HCT116 (cell line): ENCODE measurements at regions not wholly inside any gene's neighbourhood (a gene's known extent, or its start where the extent isn't known, plus 50 kb on each side); places are given as distances from the start of the nearest gene placed in this dataset.

Experiments used
- ATAC-seq: fragments of 200-7000 bp; cut with Tn5 transposase; 2 replicates; pipeline ENCODE4 v1.9.1; 2020; ENCODE audit warnings: mild to moderate bottlenecking, moderate library complexity
- BruUV-seq: library from RNA; stranded (reverse); fragments of 400-500 nt; replicated peaks from 2 replicates; lab custom pipeline; 2021; lab: Mats Ljungman, UMichigan
- CTCF ChIA-PET: fragments of 300-600 bp; sonication (Branson Sonifier 250); formaldehyde crosslinking; loops from one replicate; lab custom pipeline; 2021; ENCODE audit warnings: antibody characterized with exemption; lab: Charles Lee
- POLR2A ChIA-PET: fragments of 300-600, 350-600 bp; sonication (Branson Sonifier 250); formaldehyde crosslinking; loops from one replicate; lab custom pipeline; 2021; ENCODE audit warnings: antibody characterized with exemption; lab: Charles Lee
- RAD21 ChIA-PET, 2 experiments: fragments of 300-600 bp; sonication (Branson Sonifier 250); formaldehyde crosslinking; loops; one replicate each; lab custom pipeline; 2023; ENCODE audit warnings: low total read pairs in 2 of 2; ENCODE audit not compliant: uncharacterized antibody in 2 of 2, unreplicated experiment in 2 of 2, low non-redundant PET in 1 of 2; lab: Charles Lee
- DNase-seq: peaks from one replicate; pipeline ENCODE4 v3.0.0-alpha.2; 2010; ENCODE audit warnings: low read depth, low spot score
- H2AFZ ChIP-seq: fragments of 200-600 bp; shearing (Covaris generic), sonication (generic); 2 replicates; pipeline ENCODE4 v1.6.1; 2017; ENCODE audit warnings: low read depth, mixed run types, mixed read lengths, antibody characterized with exemption, low read length; ENCODE audit not compliant: poor library complexity, severe bottlenecking
- H3K27ac ChIP-seq: 2 replicates; pipeline ENCODE4 v1.5.1; 2012; ENCODE audit warnings: low read depth, low read length
- H3K27me3 ChIP-seq: fragments of 200-600 bp; sonication (generic); 2 replicates; pipeline ENCODE4 v1.6.1; 2016; ENCODE audit warnings: mixed run types, low read length, mixed read lengths; ENCODE audit not compliant: insufficient read depth
- H3K36me3 ChIP-seq, 2 experiments: fragments of 200-500 bp in 1 of 2; fragments of 200-600 bp in 1 of 2; sonication (Bioruptor generic) in 1 of 2; sonication (generic) in 1 of 2; 2 replicates each; pipeline versions ENCODE4 v1.5.1 to v1.6.1; 2014 to 2016; ENCODE audit warnings: low read length in 2 of 2, inconsistent platforms in 1 of 2, mixed read lengths in 1 of 2, mixed run types in 1 of 2; ENCODE audit not compliant: insufficient read depth in 2 of 2, control insufficient read depth in 1 of 2
- H3K4me1 ChIP-seq, 2 experiments: fragments of 200-600 bp in 1 of 2; sonication (generic) in 1 of 2; 2 replicates each; pipeline versions ENCODE4 v1.5.1 to v1.6.1; 2012 to 2017; ENCODE audit warnings: low read length in 2 of 2, inconsistent platforms in 1 of 2, mild to moderate bottlenecking in 1 of 2, mixed read lengths in 1 of 2, mixed run types in 1 of 2, moderate library complexity in 1 of 2; ENCODE audit not compliant: insufficient read depth in 2 of 2, control insufficient read depth in 1 of 2
- H3K4me2 ChIP-seq: fragments of 200-600 bp; sonication (generic); 2 replicates; pipeline ENCODE4 v1.6.1; 2017; ENCODE audit warnings: mixed run types, low read length, mixed read lengths
- H3K4me3 ChIP-seq, 2 experiments: fragments of 200-600 bp in 1 of 2; sonication (generic) in 1 of 2; replicated peaks in 1 of 2; 2 replicates each; pipeline ENCODE4 v1.5.1; 2011 to 2016; ENCODE audit warnings: low read length in 2 of 2, control low read depth in 1 of 2, low read depth in 1 of 2, mild to moderate bottlenecking in 1 of 2, mixed read lengths in 1 of 2, mixed run types in 1 of 2
- H3K79me2 ChIP-seq: fragments of 200-600 bp; sonication (generic); 2 replicates; pipeline ENCODE4 v1.6.1; 2017; ENCODE audit warnings: mild to moderate bottlenecking, mixed run types, low read length, moderate library complexity, mixed read lengths; ENCODE audit not compliant: insufficient read depth
- H3K9ac ChIP-seq: fragments of 200-600 bp; sonication (generic); 2 replicates; pipeline ENCODE4 v1.6.1; 2016; ENCODE audit warnings: low read length, mixed read lengths
- H3K9me2 ChIP-seq: fragments of 200-600 bp; sonication (generic), shearing (Covaris generic); 2 replicates; pipeline ENCODE4 v1.6.1; 2017; ENCODE audit warnings: mixed run types, mild to moderate bottlenecking, moderate library complexity; ENCODE audit not compliant: insufficient read depth
- H3K9me3 ChIP-seq, 2 experiments: fragments of 200-500 bp in 1 of 2; fragments of 200-600 bp in 1 of 2; sonication (Bioruptor generic) in 1 of 2; sonication (generic) in 1 of 2; 2 replicates each; pipeline ENCODE4 v1.6.1; 2014 to 2017; ENCODE audit warnings: low read length in 2 of 2, mixed read lengths in 2 of 2, inconsistent platforms in 1 of 2, low read depth in 1 of 2, mild to moderate bottlenecking in 1 of 2, mixed run types in 1 of 2, moderate library complexity in 1 of 2; ENCODE audit not compliant: control insufficient read depth in 1 of 2, insufficient read depth in 1 of 2
- H4K20me1 ChIP-seq: fragments of 200-600 bp; sonication (generic), shearing (Covaris generic); 2 replicates; pipeline ENCODE4 v1.6.1; 2017; ENCODE audit warnings: mixed run types, mild to moderate bottlenecking, moderate library complexity; ENCODE audit not compliant: insufficient read depth
- EGR1 ChIP-seq: IDR thresholded peaks from 2 replicates; pipeline ENCODE4 v1.6.1; 2012; ENCODE audit warnings: low read depth
- ELF1 ChIP-seq: IDR thresholded peaks from 2 replicates; pipeline ENCODE4 v1.6.1; 2012; ENCODE audit warnings: low read depth, borderline replicate concordance
- EZH2phosphoT487 ChIP-seq: fragments of 200-600 bp; IDR thresholded peaks from 2 replicates; pipeline ENCODE4 v1.6.1; 2018; ENCODE audit warnings: antibody characterized with exemption, borderline replicate concordance
- POLR2A ChIP-seq: IDR thresholded peaks from 2 replicates; pipeline ENCODE4 v1.7.0; 2011; ENCODE audit warnings: borderline replicate concordance; ENCODE audit not compliant: insufficient read depth, insufficient read length; ENCODE audit errors: extremely low read depth
- POLR2AphosphoS5 ChIP-seq: IDR thresholded peaks from 2 replicates; pipeline ENCODE4 v1.6.1; 2011; ENCODE audit warnings: mild to moderate bottlenecking, low read depth, low read length, moderate library complexity
- RAD21 ChIP-seq: IDR thresholded peaks from 2 replicates; pipeline ENCODE4 v1.6.1; 2012; ENCODE audit warnings: low read depth, mild to moderate bottlenecking
- SP1 ChIP-seq: IDR thresholded peaks from 2 replicates; pipeline ENCODE4 v1.6.1; 2012; ENCODE audit warnings: low read depth
- SRF ChIP-seq: IDR thresholded peaks from 2 replicates; pipeline ENCODE4 v1.6.1; 2012; ENCODE audit warnings: low read depth
- YY1 ChIP-seq: IDR thresholded peaks from 2 replicates; pipeline ENCODE4 v1.6.1; 2011; ENCODE audit warnings: low read length, low read depth, moderate library complexity, mild to moderate bottlenecking; ENCODE audit not compliant: insufficient replicate concordance; ENCODE audit errors: extremely low read depth
- ZFX ChIP-seq: fragments of 450-650 bp; IDR thresholded peaks from 2 replicates; pipeline ENCODE4 v1.6.1; 2017
- intact Hi-C: fragments of 100-400 bp; cut with micrococcal nuclease; formaldehyde crosslinking; loops from 2 replicates; pipeline ENCODE4 v1.10.0; 2022
- TF ChIP-seq, protein P1 (sequence below): IDR thresholded peaks from 2 replicates; pipeline ENCODE4 v1.6.1; 2011; ENCODE audit warnings: mild to moderate bottlenecking, low read length, moderate library complexity; ENCODE audit not compliant: insufficient replicate concordance; ENCODE audit errors: extremely low read depth
- TF ChIP-seq, protein P2 (sequence below): IDR thresholded peaks from 2 replicates; pipeline ENCODE4 v1.6.1; 2012; ENCODE audit warnings: low read depth
- TF ChIP-seq, protein P3 (sequence below): IDR thresholded peaks from 2 replicates; pipeline ENCODE4 v1.6.1; 2012
- TF ChIP-seq, protein P4 (sequence below): IDR thresholded peaks from 2 replicates; pipeline ENCODE4 v1.6.1; 2012

DNA sequence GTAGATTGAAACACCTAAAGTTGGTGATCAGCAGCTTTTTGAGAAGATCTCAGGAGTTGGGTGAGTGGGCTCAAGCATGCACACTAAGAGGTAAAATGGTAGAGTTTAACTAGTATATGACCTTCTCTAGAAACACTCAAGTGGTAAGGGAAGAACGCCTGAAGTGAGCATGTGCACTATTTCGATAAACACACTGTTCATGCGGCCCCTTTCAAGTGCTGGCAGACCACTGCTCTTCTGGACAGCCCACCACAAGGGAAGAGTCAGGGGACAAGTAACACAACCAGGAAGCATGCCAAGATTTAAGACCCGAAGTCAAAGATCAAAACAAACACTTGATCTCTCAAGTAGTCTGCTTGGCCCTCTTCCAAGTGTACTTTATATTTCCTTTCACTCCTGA lies 519.5 kb upstream of the ZWINT start:
- no peaks in the 10 kb centered on the region for H3K79me2 ChIP-seq
- H3K36me3 ChIP-seq: no peaks in the 10 kb centered on the region
- peaks cover 8 to 20% of the 10 kb centered on the region in 2 experiments; a peak in 2 of 4 replicates for H3K9me3 ChIP-seq
- DNase-seq (no peak), ATAC-seq (no peak)
- H4K20me1 ChIP-seq: no peaks in the 10 kb centered on the region
- ChIA-PET POLR2A (no interaction called here), RAD21 (no interaction called here), CTCF (no interaction called here)
- H3K27me3 ChIP-seq: no peaks in the 10 kb centered on the region
- H3K9ac ChIP-seq: no peak overlapping the region
- intact Hi-C loops: no loop called here
- BruUV-seq: no TSS peak
- no peak overlapping the region for H3K27ac ChIP-seq
- no peaks in the 10 kb centered on the region for H3K4me1 ChIP-seq
- H3K4me2 ChIP-seq: no peak overlapping the region
- H3K9me2 ChIP-seq: no peaks in the 10 kb centered on the region
- no peak overlapping the region for H2AFZ ChIP-seq
- TF ChIP-seq YY1 (no peak), SP1 (no peak), POLR2A (no peak), SRF (no peak), POLR2AphosphoS5 (no peak), EZH2phosphoT487 (no peak), RAD21 (no peak), ELF1 (no peak), ZFX (no peak), EGR1 (no peak)
- TF ChIP-seq, protein P1, sequence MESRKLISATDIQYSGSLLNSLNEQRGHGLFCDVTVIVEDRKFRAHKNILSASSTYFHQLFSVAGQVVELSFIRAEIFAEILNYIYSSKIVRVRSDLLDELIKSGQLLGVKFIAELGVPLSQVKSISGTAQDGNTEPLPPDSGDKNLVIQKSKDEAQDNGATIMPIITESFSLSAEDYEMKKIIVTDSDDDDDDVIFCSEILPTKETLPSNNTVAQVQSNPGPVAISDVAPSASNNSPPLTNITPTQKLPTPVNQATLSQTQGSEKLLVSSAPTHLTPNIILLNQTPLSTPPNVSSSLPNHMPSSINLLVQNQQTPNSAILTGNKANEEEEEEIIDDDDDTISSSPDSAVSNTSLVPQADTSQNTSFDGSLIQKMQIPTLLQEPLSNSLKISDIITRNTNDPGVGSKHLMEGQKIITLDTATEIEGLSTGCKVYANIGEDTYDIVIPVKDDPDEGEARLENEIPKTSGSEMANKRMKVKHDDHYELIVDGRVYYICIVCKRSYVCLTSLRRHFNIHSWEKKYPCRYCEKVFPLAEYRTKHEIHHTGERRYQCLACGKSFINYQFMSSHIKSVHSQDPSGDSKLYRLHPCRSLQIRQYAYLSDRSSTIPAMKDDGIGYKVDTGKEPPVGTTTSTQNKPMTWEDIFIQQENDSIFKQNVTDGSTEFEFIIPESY: no peak
- TF ChIP-seq, protein P2, sequence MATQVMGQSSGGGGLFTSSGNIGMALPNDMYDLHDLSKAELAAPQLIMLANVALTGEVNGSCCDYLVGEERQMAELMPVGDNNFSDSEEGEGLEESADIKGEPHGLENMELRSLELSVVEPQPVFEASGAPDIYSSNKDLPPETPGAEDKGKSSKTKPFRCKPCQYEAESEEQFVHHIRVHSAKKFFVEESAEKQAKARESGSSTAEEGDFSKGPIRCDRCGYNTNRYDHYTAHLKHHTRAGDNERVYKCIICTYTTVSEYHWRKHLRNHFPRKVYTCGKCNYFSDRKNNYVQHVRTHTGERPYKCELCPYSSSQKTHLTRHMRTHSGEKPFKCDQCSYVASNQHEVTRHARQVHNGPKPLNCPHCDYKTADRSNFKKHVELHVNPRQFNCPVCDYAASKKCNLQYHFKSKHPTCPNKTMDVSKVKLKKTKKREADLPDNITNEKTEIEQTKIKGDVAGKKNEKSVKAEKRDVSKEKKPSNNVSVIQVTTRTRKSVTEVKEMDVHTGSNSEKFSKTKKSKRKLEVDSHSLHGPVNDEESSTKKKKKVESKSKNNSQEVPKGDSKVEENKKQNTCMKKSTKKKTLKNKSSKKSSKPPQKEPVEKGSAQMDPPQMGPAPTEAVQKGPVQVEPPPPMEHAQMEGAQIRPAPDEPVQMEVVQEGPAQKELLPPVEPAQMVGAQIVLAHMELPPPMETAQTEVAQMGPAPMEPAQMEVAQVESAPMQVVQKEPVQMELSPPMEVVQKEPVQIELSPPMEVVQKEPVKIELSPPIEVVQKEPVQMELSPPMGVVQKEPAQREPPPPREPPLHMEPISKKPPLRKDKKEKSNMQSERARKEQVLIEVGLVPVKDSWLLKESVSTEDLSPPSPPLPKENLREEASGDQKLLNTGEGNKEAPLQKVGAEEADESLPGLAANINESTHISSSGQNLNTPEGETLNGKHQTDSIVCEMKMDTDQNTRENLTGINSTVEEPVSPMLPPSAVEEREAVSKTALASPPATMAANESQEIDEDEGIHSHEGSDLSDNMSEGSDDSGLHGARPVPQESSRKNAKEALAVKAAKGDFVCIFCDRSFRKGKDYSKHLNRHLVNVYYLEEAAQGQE: no peak
- TF ChIP-seq, protein P3, sequence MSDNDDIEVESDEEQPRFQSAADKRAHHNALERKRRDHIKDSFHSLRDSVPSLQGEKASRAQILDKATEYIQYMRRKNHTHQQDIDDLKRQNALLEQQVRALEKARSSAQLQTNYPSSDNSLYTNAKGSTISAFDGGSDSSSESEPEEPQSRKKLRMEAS: no peak
- TF ChIP-seq, protein P4, sequence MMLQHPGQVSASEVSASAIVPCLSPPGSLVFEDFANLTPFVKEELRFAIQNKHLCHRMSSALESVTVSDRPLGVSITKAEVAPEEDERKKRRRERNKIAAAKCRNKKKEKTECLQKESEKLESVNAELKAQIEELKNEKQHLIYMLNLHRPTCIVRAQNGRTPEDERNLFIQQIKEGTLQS: no peak
- H3K4me3 ChIP-seq: no peak overlapping the region
